Lower leg skin (tissue), 4 donors: ENCODE measurements at regions not wholly inside any gene's neighbourhood (a gene's known extent, or its start where the extent isn't known, plus 50 kb on each side); places are given as distances from the start of the nearest gene placed in this dataset.

Source experiments
- DNase-seq, 2 donors: peaks; one replicate each; pipeline ENCODE4 v3.0.0-alpha.2; 2019; ENCODE audit warnings: low spot score in 2 of 2
- H3K4me3 ChIP-seq: fragments of 200-600 bp; sonication (generic); 2 replicates; pipeline ENCODE4 v1.5.1; 2017; ENCODE audit warnings: mild to moderate bottlenecking, low read depth; ENCODE audit not compliant: poor library complexity, severe bottlenecking
- POLR2A ChIP-seq, 2 donors: fragments of 450-650 bp; IDR thresholded peaks; one replicate each; pipeline ENCODE4 v1.6.1; 2016 to 2017; ENCODE audit warnings: antibody characterized with exemption in 2 of 2, mild to moderate bottlenecking in 1 of 2, moderate library complexity in 1 of 2
- WGBS, 2 donors: methylation state at CpG; one replicate each; pipeline ENCODE4 v1.1.5; 2018; 5-methylcytosine and 5-hydroxymethylcytosine counted together
- intact Hi-C: fragments of 100-400 bp; cut with DNase I; formaldehyde crosslinking; loops from one replicate; pipeline ENCODE4 v1.15.0; 2023; ENCODE audit warnings: low total_unique reads
- TF ChIP-seq, protein P1 (sequence below), 3 donors: fragments of 450-650 bp; IDR thresholded peaks; one replicate each; pipeline ENCODE4 v1.5.1; 2016; ENCODE audit warnings: antibody characterized with exemption in 3 of 3, mild to moderate bottlenecking in 3 of 3, moderate library complexity in 2 of 3

DNA sequence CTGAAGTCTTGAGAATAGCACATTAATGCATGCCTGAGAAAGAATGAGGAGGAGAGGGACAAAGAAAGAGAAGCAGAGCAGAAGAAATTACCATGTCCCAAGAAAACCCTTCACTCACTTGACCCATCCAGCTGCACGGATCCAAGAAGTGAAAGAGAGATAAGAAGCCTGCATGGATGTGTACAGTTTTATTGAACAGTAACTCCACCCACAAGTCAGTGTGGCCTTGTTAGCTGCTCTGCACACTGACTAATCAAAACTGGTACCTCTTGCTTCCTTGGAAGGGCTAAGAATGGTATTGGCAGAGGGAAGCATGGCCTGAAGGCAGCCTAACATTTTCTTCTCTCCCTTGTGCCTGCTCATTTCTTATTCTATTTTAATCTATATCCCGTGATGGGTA lies 163.9 kb downstream of the SLC7A11 start:
- TF ChIP-seq, protein P1, sequence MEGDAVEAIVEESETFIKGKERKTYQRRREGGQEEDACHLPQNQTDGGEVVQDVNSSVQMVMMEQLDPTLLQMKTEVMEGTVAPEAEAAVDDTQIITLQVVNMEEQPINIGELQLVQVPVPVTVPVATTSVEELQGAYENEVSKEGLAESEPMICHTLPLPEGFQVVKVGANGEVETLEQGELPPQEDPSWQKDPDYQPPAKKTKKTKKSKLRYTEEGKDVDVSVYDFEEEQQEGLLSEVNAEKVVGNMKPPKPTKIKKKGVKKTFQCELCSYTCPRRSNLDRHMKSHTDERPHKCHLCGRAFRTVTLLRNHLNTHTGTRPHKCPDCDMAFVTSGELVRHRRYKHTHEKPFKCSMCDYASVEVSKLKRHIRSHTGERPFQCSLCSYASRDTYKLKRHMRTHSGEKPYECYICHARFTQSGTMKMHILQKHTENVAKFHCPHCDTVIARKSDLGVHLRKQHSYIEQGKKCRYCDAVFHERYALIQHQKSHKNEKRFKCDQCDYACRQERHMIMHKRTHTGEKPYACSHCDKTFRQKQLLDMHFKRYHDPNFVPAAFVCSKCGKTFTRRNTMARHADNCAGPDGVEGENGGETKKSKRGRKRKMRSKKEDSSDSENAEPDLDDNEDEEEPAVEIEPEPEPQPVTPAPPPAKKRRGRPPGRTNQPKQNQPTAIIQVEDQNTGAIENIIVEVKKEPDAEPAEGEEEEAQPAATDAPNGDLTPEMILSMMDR (IDR thresholded peaks at IDR 0.05): no peak
- no peak for TF ChIP-seq POLR2A (IDR thresholded peaks at IDR 0.05)
- WGBS, 2 donors: 43 to 48% methylated on average over 2 of the region's 2 CpGs
- intact Hi-C loops: no loop called here

DNA sequence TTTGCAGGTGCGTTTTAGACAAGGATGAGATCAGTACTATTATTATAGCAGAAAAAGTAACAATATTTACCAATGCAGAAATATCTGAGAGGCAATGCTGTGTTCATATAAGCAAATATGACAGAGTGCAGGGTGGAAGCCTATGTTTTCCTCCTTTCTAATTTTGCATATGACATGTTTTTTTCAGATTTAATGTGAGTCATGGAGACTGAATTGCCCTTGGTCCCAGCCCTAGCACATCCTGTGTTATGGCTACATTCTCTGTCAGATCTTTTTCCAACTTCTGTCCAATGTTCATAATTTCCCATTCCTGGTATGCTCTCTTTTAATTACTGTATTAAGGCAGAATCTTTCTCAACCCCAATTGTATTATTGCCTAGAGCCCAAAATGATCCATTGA lies 165.6 kb downstream of the SLC7A11 start:
- intact Hi-C loops: no loop called here
- TF ChIP-seq, protein P1 (IDR thresholded peaks at IDR 0.05): no peak
- no peak for TF ChIP-seq POLR2A (IDR thresholded peaks at IDR 0.05)
- no peak overlapping the region for H3K4me3 ChIP-seq
- DNase-seq: no peak
- WGBS, 2 donors: 82 to 97% methylated on average over 1 of the region's 1 CpG

More for the DNA sequence above, 163.9 kb downstream of the SLC7A11 start:
- DNase-seq: no peak
- no peak overlapping the region for H3K4me3 ChIP-seq

DNA sequence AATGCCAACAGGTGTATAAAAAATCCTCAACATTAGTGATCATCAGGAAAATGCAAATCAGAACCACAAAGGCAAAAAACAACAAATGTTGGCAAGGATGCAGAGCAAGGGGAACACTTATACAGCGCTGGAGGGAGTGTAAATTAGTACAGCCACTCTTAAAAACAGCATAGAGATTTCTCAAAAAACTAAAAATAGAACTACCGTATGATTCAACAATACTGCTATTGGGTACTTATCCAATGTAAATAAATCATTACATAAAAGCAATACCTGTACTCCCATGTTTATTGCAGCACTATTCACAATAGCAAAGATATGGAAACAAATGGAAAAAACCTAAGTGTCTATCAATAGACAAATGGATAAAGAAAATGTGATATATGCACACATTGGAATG lies 171.3 kb downstream of the SLC7A11 start:
- DNase-seq: no peak
- intact Hi-C loops: no loop called here
- TF ChIP-seq, protein P1 (IDR thresholded peaks at IDR 0.05): no peak
- TF ChIP-seq POLR2A (IDR thresholded peaks at IDR 0.05): no peak
- H3K4me3 ChIP-seq: no peak overlapping the region
- 65 to 67% methylated on average over 2 of the region's 2 CpGs for WGBS, 2 donors

DNA sequence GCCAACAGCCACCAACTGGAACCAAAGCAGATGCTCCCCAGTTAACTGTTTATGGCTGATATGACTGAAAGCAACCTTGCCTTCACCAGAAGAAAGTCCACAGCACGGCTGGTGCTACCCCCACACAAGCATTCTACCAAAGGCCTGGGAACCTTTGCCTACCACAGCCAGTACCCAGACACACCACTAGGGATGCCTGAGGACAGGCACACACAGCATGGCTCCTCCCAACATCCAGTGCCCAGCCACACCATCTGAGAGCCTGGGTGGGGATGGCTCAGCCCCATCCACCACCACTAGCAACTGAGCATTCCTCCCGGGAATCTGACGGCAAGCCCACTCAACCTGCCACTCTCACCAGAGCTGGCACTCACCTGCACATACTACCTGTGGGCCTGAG lies 178.6 kb downstream of the SLC7A11 start:
- TF ChIP-seq POLR2A (IDR thresholded peaks at IDR 0.05): no peak
- TF ChIP-seq, protein P1 (IDR thresholded peaks at IDR 0.05): no peak
- intact Hi-C loops: no loop called here
- DNase-seq: no peak
- WGBS, 2 donors: 96 to 100% methylated on average over 3 of the region's 3 CpGs
- H3K4me3 ChIP-seq: no peak overlapping the region

DNA sequence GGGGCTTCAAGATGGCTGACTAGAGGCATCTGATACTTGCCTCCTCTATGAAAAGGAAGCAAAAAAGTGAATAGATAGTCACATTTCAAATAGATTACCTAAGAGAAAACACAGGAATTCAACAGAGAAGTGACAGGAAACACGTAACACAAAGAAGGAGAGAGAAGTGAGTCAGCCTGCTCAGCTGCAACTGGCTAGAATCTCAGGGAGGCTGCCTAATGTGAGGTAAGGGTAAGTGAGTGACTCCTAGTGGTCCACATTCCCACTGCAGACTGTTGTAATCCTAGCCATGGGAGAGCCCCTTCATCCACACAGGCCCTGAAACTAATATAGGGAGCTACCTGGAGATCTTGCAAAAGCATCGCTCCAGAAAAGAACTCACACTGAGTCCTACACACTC lies 179.2 kb downstream of the SLC7A11 start:
- TF ChIP-seq POLR2A (IDR thresholded peaks at IDR 0.05): no peak
- TF ChIP-seq, protein P1 (IDR thresholded peaks at IDR 0.05): no peak
- 80 to 83% methylated on average over 2 of the region's 2 CpGs for whole genome bisulfite sequencing, 2 donors
- no peak for DNase-seq
- no peak overlapping the region for H3K4me3 ChIP-seq
- intact Hi-C loops: no loop called here

DNA sequence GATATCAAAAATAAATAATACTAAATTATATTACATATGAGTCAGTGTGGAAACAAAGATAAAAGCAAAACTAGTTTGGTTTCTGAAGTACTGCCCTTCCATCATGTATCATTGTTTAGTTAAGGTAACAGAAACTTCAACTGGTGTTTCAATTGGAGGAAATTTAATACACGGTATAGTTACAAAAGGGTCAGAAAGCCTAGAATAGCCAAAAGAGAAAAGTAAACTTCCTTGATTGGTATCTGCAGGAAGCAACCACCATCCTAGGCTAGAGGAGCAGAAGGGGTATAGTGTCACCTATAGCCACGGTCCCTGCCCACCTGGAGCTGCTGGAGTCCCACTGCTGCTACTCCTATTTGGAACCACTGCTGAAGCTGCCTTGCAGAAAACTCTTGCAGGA lies 185.6 kb downstream of the SLC7A11 start:
- DNase-seq: no peak
- WGBS, 2 donors: 64 to 65% methylated on average over 2 of the region's 2 CpGs
- no peak for TF ChIP-seq POLR2A (IDR thresholded peaks at IDR 0.05)
- TF ChIP-seq, protein P1 (IDR thresholded peaks at IDR 0.05): no peak
- intact Hi-C loops: no loop called here
- H3K4me3 ChIP-seq: no peak overlapping the region
